D721Med (cell line): ENCODE measurements at regions not wholly inside any gene's neighbourhood (a gene's known extent, or its start where the extent isn't known, plus 50 kb on each side); places are given as distances from the start of the nearest gene placed in this dataset.
A peak's percentile ranks its signal among the peaks of the same experiment; 100 is the strongest.

ENCODE experiments used
- DNase-seq: peaks from one replicate; pipeline ENCODE4 v3.0.0; 2011; ENCODE audit warnings: low spot score; ENCODE audit not compliant: insufficient read length
- FAIRE-seq: peaks from 2 replicates; lab custom pipeline; 2011; peaks lifted over from hg19 to GRCh38; lab: Jason Lieb, UNC
- CTCF ChIP-seq: IDR thresholded peaks from 2 replicates; pipeline ENCODE4 v1.5.1; 2012; ENCODE audit warnings: mild to moderate bottlenecking, control low read depth; ENCODE audit not compliant: insufficient read depth; ENCODE audit errors: missing control alignments

GRCh38 chr5:146940295-146940694 is 61.7 kb upstream of the PPP2R2B start:
- no peak for DNase-seq
- TF ChIP-seq CTCF: no peak
- FAIRE-seq: no peak

- DNase-seq (no peak), FAIRE-seq (no peak)
- no peak for TF ChIP-seq CTCF
These were observed 65.5 kb upstream of the PPP2R2B start for GRCh38 chr5:146944019-146944418.

- no peak for FAIRE-seq
- TF ChIP-seq CTCF: no peak
- no peak for DNase-seq
These were observed 66.4 kb upstream of the PPP2R2B start for GRCh38 chr5:146944764-146945616.

GRCh38 chr5:146945617-146946084 is 67.1 kb upstream of the PPP2R2B start:
- FAIRE-seq: no peak
- no peak for DNase-seq
- no peak for TF ChIP-seq CTCF

- DNase-seq: no peak
- peak; percentile 56 for TF ChIP-seq CTCF
- FAIRE-seq: peak; percentile 64
These were observed 68.8 kb upstream of the PPP2R2B start for GRCh38 chr5:146947181-146947941.

GRCh38 chr5:146948666-146949065 is 70.1 kb upstream of the PPP2R2B start:
- TF ChIP-seq CTCF: no peak
- DNase-seq (no peak), FAIRE-seq (no peak)
